OCI-LY3 (cell line): ENCODE measurements at regions not wholly inside any gene's neighbourhood (a gene's known extent, or its start where the extent isn't known, plus 50 kb on each side); places are given as distances from the start of the nearest gene placed in this dataset.

Experiments used
- H2AFZ ChIP-seq: fragments of 200-600, 300-600 bp; shearing (Covaris generic); 2 replicates; pipeline ENCODE4 v1.6.0; 2014; ENCODE audit warnings: antibody characterized with exemption, low read depth, low read length
- H3K27ac ChIP-seq: fragments of 200-600, 300-600 bp; sonication (generic); 2 replicates; pipeline ENCODE4 v1.5.1; 2014; ENCODE audit warnings: mild to moderate bottlenecking, low read length, moderate library complexity, mixed read lengths
- H3K27me3 ChIP-seq: fragments of 200-600, 300-600 bp; sonication (generic); 2 replicates; pipeline ENCODE4 v1.6.1; 2014; ENCODE audit warnings: low read depth, low read length, mixed read lengths
- H3K36me3 ChIP-seq: fragments of 200-600, 300-600 bp; sonication (generic); replicated peaks from 2 replicates; pipeline ENCODE3; 2014; ENCODE audit warnings: low read depth, low read length, mixed read lengths
- H3K4me1 ChIP-seq: fragments of 300-600, 200-600 bp; sonication (generic); 2 replicates; pipeline ENCODE4 v1.6.1; 2014; ENCODE audit warnings: low read length, mixed read lengths
- H3K4me2 ChIP-seq: fragments of 200-600, 300-600 bp; sonication (generic); 2 replicates; pipeline ENCODE4 v1.6.1; 2014; ENCODE audit warnings: low read length, mixed read lengths
- H3K4me3 ChIP-seq: fragments of 300-600, 200-600 bp; sonication (generic); 2 replicates; pipeline ENCODE4 v1.5.1; 2014; ENCODE audit warnings: antibody characterized with exemption, mild to moderate bottlenecking, low read length, moderate library complexity
- H3K79me2 ChIP-seq: fragments of 300-600, 200-600 bp; shearing (Covaris generic); 2 replicates; pipeline ENCODE4 v1.6.1; 2014; ENCODE audit warnings: mild to moderate bottlenecking, low read length, mixed read lengths
- H3K9ac ChIP-seq: fragments of 300-600, 200-600 bp; shearing (Covaris generic); 2 replicates; pipeline ENCODE4 v1.6.0; 2014; ENCODE audit warnings: mild to moderate bottlenecking, low read length, moderate library complexity
- H3K9me3 ChIP-seq: fragments of 200-600, 300-600 bp; shearing (Covaris generic); 2 replicates; pipeline ENCODE4 v1.6.1; 2014; ENCODE audit warnings: low read length, mixed read lengths; ENCODE audit not compliant: insufficient read depth
- H4K20me1 ChIP-seq: fragments of 200-600, 300-600 bp; sonication (generic); 2 replicates; pipeline ENCODE4 v1.6.1; 2016; ENCODE audit warnings: low read length, mixed read lengths; ENCODE audit not compliant: insufficient read depth
- CTCF ChIP-seq: fragments of 200-600, 300-600 bp; sonication (generic); IDR thresholded peaks from 2 replicates; pipeline ENCODE4 v1.5.1; 2014; ENCODE audit warnings: antibody characterized with exemption, low read length, low read depth
- EZH2phosphoT487 ChIP-seq: fragments of 200-600 bp; shearing (Covaris generic); IDR thresholded peaks from 2 replicates; pipeline ENCODE4 v1.6.1; 2018; ENCODE audit warnings: antibody characterized with exemption, mixed run types, low read depth

- Histone ChIP-seq H4K20me1 (no peaks in the 10 kb centered on the region), H3K4me3 (no peak overlapping the region), H3K4me1 (no peaks in the 10 kb centered on the region), H3K36me3 (no peaks in the 10 kb centered on the region), H3K27ac (no peak overlapping the region), H2AFZ (no peak overlapping the region), H3K4me2 (no peak overlapping the region), H3K27me3 (no peaks in the 10 kb centered on the region), H3K9me3 (no peaks in the 10 kb centered on the region), H3K79me2 (no peaks in the 10 kb centered on the region), H3K9ac (no peak overlapping the region)
- no peak for TF ChIP-seq EZH2phosphoT487
- no peak for TF ChIP-seq CTCF
Measured at GRCh38 chr1:14120895-14121294, 420.9 kb downstream of the PRDM2 start.

DNA sequence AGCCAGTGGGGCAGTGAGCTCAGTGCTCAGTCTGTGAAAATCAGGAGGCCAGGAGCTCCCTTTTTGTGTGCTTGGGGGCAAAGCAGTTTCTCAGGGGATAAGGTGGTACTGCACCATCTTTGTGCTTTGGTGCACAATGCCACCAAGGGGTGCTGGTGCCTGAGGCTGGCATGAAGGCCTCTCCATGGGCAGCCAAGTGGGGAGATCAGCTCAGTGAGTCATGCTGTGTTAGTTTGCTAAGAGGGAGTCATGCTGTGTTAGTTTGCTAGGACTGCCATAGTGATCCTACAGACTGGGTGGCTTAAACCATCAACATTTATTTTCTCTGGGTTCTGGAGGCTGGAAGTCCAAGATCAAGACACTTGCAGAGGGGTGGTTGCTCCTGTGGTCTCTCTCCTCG is 428.1 kb downstream of the PRDM2 start:
- Histone ChIP-seq H4K20me1 (no peaks in the 10 kb centered on the region), H3K79me2 (no peaks in the 10 kb centered on the region), H2AFZ (no peak overlapping the region), H3K9me3 (no peaks in the 10 kb centered on the region), H3K4me2 (no peak overlapping the region), H3K27ac (no peak overlapping the region), H3K9ac (no peak overlapping the region), H3K36me3 (no peaks in the 10 kb centered on the region), H3K4me1 (no peaks in the 10 kb centered on the region), H3K4me3 (no peak overlapping the region), H3K27me3 (no peaks in the 10 kb centered on the region)
- TF ChIP-seq CTCF (no peak), EZH2phosphoT487 (no peak)

GRCh38 chr1:14129009-14129408 is 429.0 kb downstream of the PRDM2 start:
- Histone ChIP-seq H3K79me2 (no peaks in the 10 kb centered on the region), H3K4me2 (no peak overlapping the region), H3K9ac (no peak overlapping the region), H3K27ac (no peak overlapping the region), H2AFZ (no peak overlapping the region), H3K9me3 (no peaks in the 10 kb centered on the region), H3K4me3 (no peak overlapping the region), H3K27me3 (no peaks in the 10 kb centered on the region), H4K20me1 (no peaks in the 10 kb centered on the region), H3K36me3 (no peaks in the 10 kb centered on the region), H3K4me1 (no peaks in the 10 kb centered on the region)
- no peak for TF ChIP-seq EZH2phosphoT487
- TF ChIP-seq CTCF: no peak

DNA sequence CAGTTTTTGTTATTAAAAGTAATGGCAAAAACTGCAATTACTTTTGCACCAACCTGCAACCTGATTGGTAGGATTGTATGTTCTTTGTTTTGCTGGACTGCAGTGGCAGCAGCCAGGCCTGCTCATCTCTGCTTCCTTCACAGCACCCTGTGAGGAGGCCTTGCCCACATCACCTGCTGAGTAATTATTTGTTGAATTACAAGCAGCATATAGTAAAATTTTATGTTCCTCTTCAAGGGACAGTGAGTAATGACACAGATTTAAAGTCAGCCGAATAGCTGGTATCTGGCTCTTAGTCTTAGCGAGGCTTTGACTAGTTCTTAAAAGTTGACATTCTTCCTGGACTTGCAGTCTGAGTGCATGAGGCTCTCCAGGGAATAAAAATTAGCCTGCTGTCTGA is 435.1 kb downstream of the PRDM2 start:
- no peak overlapping the region for H3K4me2 ChIP-seq
- H3K9me3 ChIP-seq: no peaks in the 10 kb centered on the region
- no peaks in the 10 kb centered on the region for H3K36me3 ChIP-seq
- H3K79me2 ChIP-seq: no peaks in the 10 kb centered on the region
- H4K20me1 ChIP-seq: no peaks in the 10 kb centered on the region
- no peak overlapping the region for H3K9ac ChIP-seq
- no peak overlapping the region for H2AFZ ChIP-seq
- H3K27me3 ChIP-seq: no peaks in the 10 kb centered on the region
- no peaks in the 10 kb centered on the region for H3K4me1 ChIP-seq
- no peak overlapping the region for H3K4me3 ChIP-seq
- no peak for TF ChIP-seq EZH2phosphoT487
- no peak for TF ChIP-seq CTCF
- H3K27ac ChIP-seq: no peak overlapping the region
